Left ventricle myocardium superior (tissue), 1 donor: ENCODE measurements at regions not wholly inside any gene's neighbourhood (a gene's known extent, or its start where the extent isn't known, plus 50 kb on each side); places are given as distances from the start of the nearest gene placed in this dataset.

Experiments
- ATAC-seq: fragments of 200-7000 bp; cut with Tn5 transposase; one replicate; pipeline ENCODE4 v1.9.1; 2020; ENCODE audit warnings: mild to moderate bottlenecking, moderate library complexity
- DNase-seq: peaks from one replicate; pipeline ENCODE4 v3.0.0-alpha.2; 2020
- intact Hi-C: fragments of 100-400 bp; cut with micrococcal nuclease; formaldehyde crosslinking; loops from one replicate; pipeline ENCODE4 v1.11.0; 2022
- donor health status: DM: no; HTN: yes; CAD: no; lungs with severe emphysema.

DNA sequence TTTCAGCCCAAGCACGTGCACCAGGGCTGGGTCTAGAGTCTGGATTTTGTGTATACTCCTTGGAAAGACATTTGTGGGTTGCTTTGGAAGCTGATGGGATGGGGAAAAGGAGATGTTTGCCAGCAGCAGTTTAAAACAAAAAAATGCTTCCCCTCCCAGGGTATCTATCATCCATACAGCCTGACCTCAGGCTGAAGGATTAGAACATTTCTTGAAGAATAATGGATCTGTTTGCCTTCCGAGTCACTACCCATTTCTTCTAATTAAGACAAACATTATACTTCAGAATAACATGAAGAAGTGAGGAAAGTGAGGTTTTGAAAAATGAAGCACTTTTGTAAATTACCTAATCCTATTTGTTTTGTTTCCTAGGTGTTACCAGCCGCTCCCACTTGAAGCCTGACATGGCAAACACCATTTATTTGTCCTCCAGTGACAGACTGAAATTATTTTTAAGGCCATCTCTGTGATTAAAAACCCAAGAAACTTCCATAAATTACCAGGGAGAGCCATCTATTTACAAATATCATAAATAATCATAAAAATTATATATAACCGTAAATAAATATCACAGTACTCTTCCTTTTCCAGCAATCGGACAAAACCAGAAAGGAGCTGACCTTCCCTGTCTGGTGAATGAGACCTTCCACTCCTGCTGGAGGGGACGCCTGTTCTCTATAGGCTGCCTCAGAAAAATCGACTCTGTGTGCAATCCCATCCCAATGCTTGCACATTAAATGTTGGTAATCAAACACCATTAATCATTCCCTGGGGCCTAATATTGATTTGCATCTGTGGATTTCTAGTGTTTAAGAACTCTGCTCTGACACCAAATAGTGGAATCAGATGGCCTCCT, 106.8 kb downstream of the C1D start:
- ATAC-seq (no peak), DNase-seq (no peak)
- intact Hi-C loops: no loop called here

DNA sequence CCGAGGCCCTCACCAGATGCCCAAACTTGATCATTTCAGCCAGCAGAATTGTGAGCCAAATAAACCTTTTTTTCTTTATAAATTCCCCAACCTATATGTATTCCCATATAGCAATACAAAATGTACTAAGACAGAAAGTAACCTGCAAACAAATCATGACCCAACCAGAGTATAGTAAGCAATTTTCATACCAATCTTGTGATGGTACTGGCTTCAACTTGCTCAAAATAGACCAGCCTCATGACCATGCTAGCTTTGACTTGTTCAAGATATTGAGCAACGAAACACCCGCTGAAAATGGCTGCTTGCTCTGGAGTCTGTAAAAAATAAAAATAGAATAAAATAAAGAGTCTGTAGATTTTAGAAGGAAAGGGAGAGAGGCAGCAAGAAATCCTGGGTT, 97.6 kb downstream of the C1D start:
- intact Hi-C loops: no loop called here
- ATAC-seq: no peak
- DNase-seq: no peak

GRCh38 chr2:67970071-67970470, 92.7 kb downstream of the C1D start:
- DNase-seq: no peak
- ATAC-seq: no peak
- intact Hi-C loops: no loop called here

DNA sequence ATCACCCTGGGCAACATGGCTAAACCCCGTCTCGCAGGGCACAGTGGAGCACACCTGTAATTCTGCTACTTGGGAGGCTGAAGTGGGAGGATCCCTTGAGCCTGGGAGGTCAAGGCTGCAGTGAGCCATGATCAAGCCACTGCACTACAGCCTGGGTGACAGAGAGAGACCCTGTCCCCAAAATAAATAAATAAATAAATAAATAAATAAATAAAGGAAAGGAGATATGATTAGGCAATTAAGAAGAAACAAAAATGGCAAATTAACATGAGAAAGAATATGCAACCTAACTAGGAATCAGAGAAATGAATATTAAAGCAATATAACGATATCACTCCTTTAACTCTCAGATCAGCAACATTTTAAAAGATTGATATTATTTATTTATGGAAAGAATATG, 92.3 kb downstream of the C1D start:
- intact Hi-C loops: no loop called here
- ATAC-seq: no peak
- no peak for DNase-seq

DNA sequence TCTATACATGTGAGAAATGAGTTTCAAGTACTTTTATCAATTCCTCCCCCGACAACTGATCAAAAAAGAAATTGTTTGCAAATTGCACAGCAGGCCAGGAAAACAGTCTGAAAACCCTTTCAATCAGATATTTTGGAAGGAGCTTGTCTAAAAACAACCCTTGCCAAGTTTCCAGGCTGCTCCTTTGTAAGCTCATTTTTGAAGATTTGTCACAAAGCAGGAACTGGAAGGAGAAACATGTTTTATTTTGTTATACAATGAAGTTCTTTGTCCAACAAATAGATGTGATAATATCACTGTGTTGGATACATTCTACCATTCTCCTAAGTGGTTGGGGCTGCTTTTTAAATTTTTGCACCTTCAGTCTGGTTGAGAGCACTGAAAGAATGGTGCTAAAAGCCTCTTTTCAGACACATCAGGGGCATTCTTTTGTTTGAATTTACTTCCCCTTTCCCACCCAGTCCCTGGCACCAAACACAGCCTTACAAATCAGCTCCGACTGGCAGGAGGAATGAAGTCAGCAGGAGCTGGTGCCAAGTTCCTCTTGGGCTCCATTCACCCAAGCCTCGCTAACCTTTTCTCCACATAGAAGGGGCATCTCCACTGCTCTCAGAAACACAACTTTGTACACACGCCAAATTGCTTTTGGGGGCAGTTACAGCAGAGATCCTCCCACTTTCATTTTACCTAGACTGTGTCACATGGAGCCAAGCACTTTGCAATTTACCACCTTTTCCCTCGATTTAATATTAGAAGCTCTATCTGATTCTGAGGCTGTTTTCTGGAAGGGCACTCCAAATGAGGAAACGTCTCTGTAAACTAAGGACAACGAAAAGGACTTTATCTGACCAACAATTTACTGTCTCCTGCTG, 88.0 kb downstream of the C1D start:
- intact Hi-C loops: no loop called here
- peak; percentile 36 for DNase-seq
- ATAC-seq: peak; percentile 56

- intact Hi-C loops: no loop called here
- no peak for DNase-seq
- ATAC-seq: no peak
These were observed 85.3 kb downstream of the C1D start for GRCh38 chr2:67977464-67977863.

GRCh38 chr2:67982956-67983355, 79.8 kb downstream of the C1D start:
- no peak for ATAC-seq
- intact Hi-C loops: no loop called here
- no peak for DNase-seq

DNA sequence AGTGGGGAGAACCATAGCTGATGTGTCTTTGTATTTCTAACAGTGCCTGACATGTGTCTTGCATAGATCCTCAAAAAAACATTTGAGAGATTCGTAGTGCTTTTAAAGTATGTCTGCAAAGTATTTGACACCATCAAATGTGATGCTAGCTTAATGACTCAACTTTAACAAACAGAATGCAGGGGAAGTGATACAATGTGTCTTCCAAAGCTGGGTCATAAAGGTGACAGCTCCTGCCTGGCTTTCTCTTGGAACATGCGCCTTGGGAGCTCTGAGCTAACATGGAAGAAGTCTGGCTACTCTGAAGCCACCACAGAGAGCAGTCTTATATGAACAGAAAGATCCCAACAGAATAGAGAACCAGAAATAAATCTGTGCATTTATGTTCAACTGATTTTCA, 78.2 kb downstream of the C1D start:
- ATAC-seq (no peak), DNase-seq (no peak)
- intact Hi-C loops: no loop called here

DNA sequence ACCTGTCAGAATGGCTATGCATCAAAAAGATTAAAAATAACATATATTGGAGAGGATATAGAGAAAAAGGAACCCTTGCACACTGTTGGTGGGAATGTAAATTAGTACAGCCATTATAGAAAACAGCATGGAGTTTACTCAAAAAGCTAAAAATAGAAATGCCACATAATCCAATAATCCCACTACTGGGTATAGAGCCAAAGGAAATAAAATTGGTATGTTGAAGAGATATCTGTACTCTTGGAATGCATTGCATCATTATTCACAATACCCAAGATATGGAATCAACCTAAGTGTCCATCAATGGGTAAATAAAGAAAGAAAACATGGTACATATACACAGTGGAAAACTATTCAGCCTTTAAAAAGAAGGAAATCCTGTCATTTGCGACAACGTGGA, 77.2 kb downstream of the C1D start:
- no peak for DNase-seq
- intact Hi-C loops: no loop called here
- no peak for ATAC-seq

DNA sequence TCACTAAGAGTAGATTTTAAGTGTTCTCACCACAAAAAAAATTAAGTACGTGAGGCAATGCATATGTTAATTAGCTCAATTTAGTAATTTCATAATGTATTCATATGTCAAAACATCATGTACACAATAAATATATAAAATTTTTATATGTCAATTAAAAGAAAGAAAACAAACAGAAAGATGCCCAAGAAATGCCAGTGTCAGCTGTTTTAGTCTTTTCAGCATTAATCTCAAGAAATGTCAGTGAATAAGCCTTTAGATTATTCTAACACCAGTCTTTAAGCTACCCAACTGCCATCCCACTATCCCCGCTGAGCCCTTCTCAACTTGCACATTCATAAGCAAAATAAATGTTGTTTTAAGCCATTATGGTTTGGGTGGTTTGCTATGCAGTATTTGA, 76.5 kb downstream of the C1D start:
- intact Hi-C loops: no loop called here
- no peak for DNase-seq
- no peak for ATAC-seq
